ENCODE measurements at regions not wholly inside any gene's neighbourhood (a gene's known extent, or its start where the extent isn't known, plus 50 kb on each side); places are given as distances from the start of the nearest gene placed in this dataset.
"Not testable (repeated sequence)": the region's sequence is repeated elsewhere in the genome, so short reads cannot be mapped to it uniquely, and the experiment has no call there.

GRCh38 chr5:82975812-82976211, 101.4 kb downstream of the TMEM167A start:
- H3K36me3 ChIP-seq (ENCODE audit: insufficient read depth, low read length), result no peaks in the 10 kb centered on the region
- H3K27me3 ChIP-seq (ENCODE audit: insufficient read depth, low read length), result no peaks in the 10 kb centered on the region
- TF ChIP-seq, protein P1, sequence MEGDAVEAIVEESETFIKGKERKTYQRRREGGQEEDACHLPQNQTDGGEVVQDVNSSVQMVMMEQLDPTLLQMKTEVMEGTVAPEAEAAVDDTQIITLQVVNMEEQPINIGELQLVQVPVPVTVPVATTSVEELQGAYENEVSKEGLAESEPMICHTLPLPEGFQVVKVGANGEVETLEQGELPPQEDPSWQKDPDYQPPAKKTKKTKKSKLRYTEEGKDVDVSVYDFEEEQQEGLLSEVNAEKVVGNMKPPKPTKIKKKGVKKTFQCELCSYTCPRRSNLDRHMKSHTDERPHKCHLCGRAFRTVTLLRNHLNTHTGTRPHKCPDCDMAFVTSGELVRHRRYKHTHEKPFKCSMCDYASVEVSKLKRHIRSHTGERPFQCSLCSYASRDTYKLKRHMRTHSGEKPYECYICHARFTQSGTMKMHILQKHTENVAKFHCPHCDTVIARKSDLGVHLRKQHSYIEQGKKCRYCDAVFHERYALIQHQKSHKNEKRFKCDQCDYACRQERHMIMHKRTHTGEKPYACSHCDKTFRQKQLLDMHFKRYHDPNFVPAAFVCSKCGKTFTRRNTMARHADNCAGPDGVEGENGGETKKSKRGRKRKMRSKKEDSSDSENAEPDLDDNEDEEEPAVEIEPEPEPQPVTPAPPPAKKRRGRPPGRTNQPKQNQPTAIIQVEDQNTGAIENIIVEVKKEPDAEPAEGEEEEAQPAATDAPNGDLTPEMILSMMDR (IDR thresholded peaks at IDR 0.05; ENCODE audit: extremely low read depth, low read depth, low read length), result no peak
- no peak overlapping the region for H3K27ac ChIP-seq (ENCODE audit: low read depth, low read length)
- H4K20me1 ChIP-seq (ENCODE audit: insufficient read depth, low read length), result no peaks in the 10 kb centered on the region
- no peaks in the 10 kb centered on the region for H3K4me1 ChIP-seq (ENCODE audit: insufficient read depth, low read length)
- no peaks in the 10 kb centered on the region for H3K79me2 ChIP-seq (ENCODE audit: insufficient read depth, low read length)
- H3K4me2 ChIP-seq (ENCODE audit: insufficient read depth, low read length), result no peak overlapping the region
- H2AFZ ChIP-seq (ENCODE audit: low read length), result no peak overlapping the region
- no peak for DNase-seq (ENCODE audit: insufficient read length, low spot score, missing footprints)
- no peak overlapping the region for H3K4me3 ChIP-seq (ENCODE audit: insufficient read depth, low read length)
- H3K9me3 ChIP-seq (ENCODE audit: low read depth, low read length), result peaks cover 5% of the 10 kb centered on the region

- Histone ChIP-seq H2AFZ (ENCODE audit: low read length) (no peak overlapping the region), H3K27me3 (ENCODE audit: insufficient read depth, low read length) (no peaks in the 10 kb centered on the region), H3K4me2 (ENCODE audit: insufficient read depth, low read length) (no peak overlapping the region), H3K9me3 (ENCODE audit: low read depth, low read length) (peaks cover 5% of the 10 kb centered on the region), H4K20me1 (ENCODE audit: insufficient read depth, low read length) (no peaks in the 10 kb centered on the region), H3K27ac (ENCODE audit: low read depth, low read length) (no peak overlapping the region), H3K4me1 (ENCODE audit: insufficient read depth, low read length) (no peaks in the 10 kb centered on the region), H3K36me3 (ENCODE audit: insufficient read depth, low read length) (no peaks in the 10 kb centered on the region), H3K79me2 (ENCODE audit: insufficient read depth, low read length) (no peaks in the 10 kb centered on the region), H3K4me3 (ENCODE audit: insufficient read depth, low read length) (no peak overlapping the region)
- TF ChIP-seq, protein P1 (IDR thresholded peaks at IDR 0.05; ENCODE audit: extremely low read depth, low read depth, low read length), result no peak
- no peak for DNase-seq (ENCODE audit: insufficient read length, low spot score, missing footprints)
Measured at GRCh38 chr5:82975396-82975795, 101.8 kb downstream of the TMEM167A start.

DNA sequence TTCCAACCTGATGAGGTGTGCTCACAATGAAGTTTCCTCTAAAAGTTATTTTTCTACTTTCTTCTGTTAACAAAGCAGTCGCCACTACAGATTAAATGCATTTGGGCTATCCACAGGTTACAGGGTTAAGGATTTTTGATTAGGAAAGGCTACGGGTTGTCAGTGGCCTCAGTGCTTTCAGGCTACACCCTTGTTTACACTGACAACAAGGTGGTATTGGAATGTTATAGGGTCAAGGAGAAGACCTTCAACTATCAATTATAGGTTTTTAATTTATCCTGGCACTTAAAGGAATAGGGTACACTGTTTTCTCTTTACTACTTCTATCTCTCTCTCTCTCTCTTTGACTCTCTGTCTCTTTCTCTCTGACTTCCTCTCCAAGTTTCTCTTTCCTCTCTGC, 102.8 kb downstream of the TMEM167A start:
- not testable (repeated sequence) for H3K36me3 ChIP-seq (ENCODE audit: insufficient read depth, low read length); H3K79me2 ChIP-seq (ENCODE audit: insufficient read depth, low read length); H2AFZ ChIP-seq (ENCODE audit: low read length); H3K4me3 ChIP-seq (ENCODE audit: insufficient read depth, low read length); DNase-seq (ENCODE audit: insufficient read length, low spot score, missing footprints); H3K27me3 ChIP-seq (ENCODE audit: insufficient read depth, low read length); H3K4me1 ChIP-seq (ENCODE audit: insufficient read depth, low read length); H3K27ac ChIP-seq (ENCODE audit: low read depth, low read length); H4K20me1 ChIP-seq (ENCODE audit: insufficient read depth, low read length); H3K4me2 ChIP-seq (ENCODE audit: insufficient read depth, low read length); H3K9me3 ChIP-seq (ENCODE audit: low read depth, low read length)

- Histone ChIP-seq H3K36me3 (ENCODE audit: insufficient read depth, low read length) (no peaks in the 10 kb centered on the region), H3K27me3 (ENCODE audit: insufficient read depth, low read length) (no peaks in the 10 kb centered on the region), H4K20me1 (ENCODE audit: insufficient read depth, low read length) (no peaks in the 10 kb centered on the region), H3K4me3 (ENCODE audit: insufficient read depth, low read length) (no peak overlapping the region), H3K4me2 (ENCODE audit: insufficient read depth, low read length) (no peak overlapping the region), H3K79me2 (ENCODE audit: insufficient read depth, low read length) (no peaks in the 10 kb centered on the region), H3K4me1 (ENCODE audit: insufficient read depth, low read length) (no peaks in the 10 kb centered on the region), H3K9me3 (ENCODE audit: low read depth, low read length) (peaks cover 5% of the 10 kb centered on the region), H2AFZ (ENCODE audit: low read length) (no peak overlapping the region), H3K27ac (ENCODE audit: low read depth, low read length) (no peak overlapping the region)
- TF ChIP-seq, protein P1 (IDR thresholded peaks at IDR 0.05; ENCODE audit: extremely low read depth, low read depth, low read length), result no peak
- no peak for DNase-seq (ENCODE audit: insufficient read length, low spot score, missing footprints)
Measured at GRCh38 chr5:82971901-82972300, 105.3 kb downstream of the TMEM167A start.

DNA sequence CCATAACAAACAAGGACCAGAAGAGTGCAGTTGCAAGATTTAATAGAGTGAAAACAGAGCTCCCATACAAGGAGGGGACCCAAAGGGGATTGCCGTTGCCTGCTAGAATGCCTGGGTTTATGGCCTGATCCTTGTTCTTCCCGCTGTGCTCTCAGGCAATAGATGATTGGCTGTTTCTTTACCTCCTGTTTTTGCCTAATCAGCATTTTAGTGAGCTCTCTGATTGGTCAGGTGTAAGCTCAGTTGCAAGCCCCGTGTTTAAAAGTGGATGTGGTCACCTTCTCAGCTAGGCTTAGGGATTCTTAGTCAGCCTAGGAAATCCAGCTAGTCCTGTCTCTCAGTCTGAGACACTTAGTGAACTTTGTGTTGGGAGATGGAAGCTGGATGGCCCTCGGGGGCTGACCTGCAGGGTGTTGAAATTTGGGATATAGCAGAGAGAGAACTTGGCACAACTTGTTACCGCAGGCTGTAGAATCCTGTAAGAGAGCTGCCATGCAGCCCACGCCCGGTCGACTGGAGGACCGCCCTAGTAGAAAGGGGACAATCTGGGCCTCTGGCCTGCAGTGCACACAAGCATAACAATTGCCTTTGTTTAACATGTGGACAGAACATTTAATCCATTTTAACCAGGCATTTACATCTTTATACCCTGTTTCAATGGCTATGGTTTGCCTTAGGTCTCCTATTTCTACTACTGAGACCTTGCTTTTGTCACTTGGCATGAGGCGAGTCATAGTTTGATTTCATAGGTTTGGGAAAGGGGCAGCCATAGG, 106.0 kb downstream of the TMEM167A start:
- not testable (repeated sequence) for H3K79me2 ChIP-seq (ENCODE audit: insufficient read depth, low read length); H3K4me2 ChIP-seq (ENCODE audit: insufficient read depth, low read length); H3K9me3 ChIP-seq (ENCODE audit: low read depth, low read length); H2AFZ ChIP-seq (ENCODE audit: low read length); H3K27ac ChIP-seq (ENCODE audit: low read depth, low read length); H3K4me3 ChIP-seq (ENCODE audit: insufficient read depth, low read length); H3K27me3 ChIP-seq (ENCODE audit: insufficient read depth, low read length); H4K20me1 ChIP-seq (ENCODE audit: insufficient read depth, low read length); H3K36me3 ChIP-seq (ENCODE audit: insufficient read depth, low read length); DNase-seq (ENCODE audit: insufficient read length, low spot score, missing footprints); H3K4me1 ChIP-seq (ENCODE audit: insufficient read depth, low read length)

DNA sequence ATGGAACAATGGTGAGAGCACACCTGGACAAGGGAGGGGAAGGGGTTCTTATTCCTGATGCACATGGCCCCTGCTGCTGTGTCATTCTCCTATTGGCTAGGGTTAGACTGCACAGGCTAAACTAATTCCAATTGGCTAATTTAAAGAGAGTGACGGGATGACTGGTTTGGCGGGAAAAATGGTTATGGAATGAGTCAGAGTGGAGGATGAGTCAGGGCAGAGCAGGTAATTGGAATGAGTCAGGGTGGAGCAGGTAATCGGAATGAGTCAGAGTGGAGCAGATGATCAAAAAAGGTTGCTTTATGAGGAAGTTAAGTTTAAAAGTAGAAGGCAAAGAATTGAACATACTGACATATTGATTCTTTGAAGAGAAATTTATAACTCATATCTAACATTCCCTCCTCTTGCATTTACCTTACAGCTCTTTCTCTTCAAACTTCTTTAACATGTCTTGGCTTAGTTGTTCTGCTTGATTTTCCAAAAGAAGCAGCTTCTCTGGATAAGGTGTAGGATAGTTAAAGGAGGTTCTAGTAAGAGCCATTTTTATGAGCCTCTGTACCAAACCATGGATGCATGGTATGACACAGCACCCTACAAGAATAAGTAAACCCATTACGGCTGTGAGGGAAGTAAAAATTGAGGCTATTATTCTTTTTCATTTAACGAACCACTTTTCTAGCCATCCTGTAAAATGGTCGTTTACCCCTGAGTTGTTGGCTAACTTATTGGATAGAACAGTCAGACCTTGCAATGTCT, 107.8 kb downstream of the TMEM167A start:
- DNase-seq (ENCODE audit: insufficient read length, low spot score, missing footprints), result not testable (repeated sequence)

More for the DNA sequence above, 107.8 kb downstream of the TMEM167A start:
- not testable (repeated sequence) for H3K36me3 ChIP-seq (ENCODE audit: insufficient read depth, low read length); H4K20me1 ChIP-seq (ENCODE audit: insufficient read depth, low read length); H3K4me1 ChIP-seq (ENCODE audit: insufficient read depth, low read length); H3K9me3 ChIP-seq (ENCODE audit: low read depth, low read length); H3K4me2 ChIP-seq (ENCODE audit: insufficient read depth, low read length); H3K4me3 ChIP-seq (ENCODE audit: insufficient read depth, low read length); H3K27ac ChIP-seq (ENCODE audit: low read depth, low read length); H3K79me2 ChIP-seq (ENCODE audit: insufficient read depth, low read length); H2AFZ ChIP-seq (ENCODE audit: low read length); H3K27me3 ChIP-seq (ENCODE audit: insufficient read depth, low read length)
